H9 (cell line): ENCODE measurements at regions not wholly inside any gene's neighbourhood (a gene's known extent, or its start where the extent isn't known, plus 50 kb on each side); places are given as distances from the start of the nearest gene placed in this dataset.

Source experiments
- DNase-seq: peaks from one replicate; pipeline ENCODE4 v3.0.0-alpha.2; 2017
- H2AFZ ChIP-seq: one replicate; pipeline ENCODE4 v1.6.1; 2013; ENCODE audit warnings: mild to moderate bottlenecking, low read length, control low read depth, moderate library complexity
- H2AK5ac ChIP-seq: 2 replicates; pipeline ENCODE4 v1.6.1; 2013; ENCODE audit warnings: low read length, control low read depth, mixed read lengths; ENCODE audit not compliant: insufficient read length
- H2BK120ac ChIP-seq: one replicate; pipeline ENCODE4 v1.6.1; 2013; ENCODE audit warnings: low read depth, mild to moderate bottlenecking, low read length, control low read depth, inconsistent platforms; ENCODE audit not compliant: poor library complexity, severe bottlenecking
- H2BK12ac ChIP-seq: 2 replicates; pipeline ENCODE4 v1.6.1; 2013; ENCODE audit warnings: low read length, control low read depth, mixed read lengths, low read depth; ENCODE audit not compliant: insufficient read length
- H2BK15ac ChIP-seq: 2 replicates; pipeline ENCODE4 v1.6.1; 2013; ENCODE audit warnings: low read depth, low read length, control low read depth
- H2BK20ac ChIP-seq: one replicate; pipeline ENCODE4 v1.6.1; 2013; ENCODE audit warnings: low read depth, mild to moderate bottlenecking, low read length, control low read depth, inconsistent platforms; ENCODE audit not compliant: poor library complexity, severe bottlenecking
- H2BK5ac ChIP-seq: 2 replicates; pipeline ENCODE4 v1.6.1; 2013; ENCODE audit warnings: low read length, control low read depth, mixed read lengths; ENCODE audit not compliant: insufficient read length
- H3K14ac ChIP-seq: 2 replicates; pipeline ENCODE4 v1.6.1; 2013; ENCODE audit warnings: low read length, control low read depth; ENCODE audit not compliant: insufficient read depth
- H3K18ac ChIP-seq: 2 replicates; pipeline ENCODE4 v1.6.1; 2013; ENCODE audit warnings: low read depth, mild to moderate bottlenecking, mixed read lengths, low read length, control low read depth; ENCODE audit not compliant: insufficient read length
- H3K23ac ChIP-seq: 2 replicates; pipeline ENCODE4 v1.6.1; 2013; ENCODE audit warnings: low read length, control low read depth, mixed read lengths, low read depth; ENCODE audit not compliant: insufficient read length
- H3K23me2 ChIP-seq: 2 replicates; pipeline ENCODE4 v1.6.1; 2013; ENCODE audit warnings: low read depth, mild to moderate bottlenecking, mixed read lengths, low read length, control low read depth; ENCODE audit not compliant: insufficient read length, poor library complexity, severe bottlenecking
- H3K27ac ChIP-seq: 2 replicates; pipeline ENCODE4 v1.5.1; 2013; ENCODE audit warnings: low read length, control low read depth, mixed read lengths, low read depth; ENCODE audit not compliant: insufficient read length
- H3K27me3 ChIP-seq: 2 replicates; pipeline ENCODE4 v1.6.1; 2013; ENCODE audit warnings: low read length, control low read depth, inconsistent platforms; ENCODE audit not compliant: insufficient read depth
- H3K4ac ChIP-seq: 2 replicates; pipeline ENCODE4 v1.6.1; 2013; ENCODE audit warnings: low read depth, mild to moderate bottlenecking, control low read depth, inconsistent platforms, low read length, moderate library complexity
- H3K4me1 ChIP-seq: 2 replicates; pipeline ENCODE4 v1.6.1; 2013; ENCODE audit warnings: low read length, control low read depth, inconsistent platforms; ENCODE audit not compliant: insufficient read depth
- H3K4me2 ChIP-seq: 2 replicates; pipeline ENCODE4 v1.6.1; 2013; ENCODE audit warnings: low read length, control low read depth, mixed read lengths; ENCODE audit not compliant: insufficient read length, insufficient read depth
- H3K56ac ChIP-seq: 2 replicates; pipeline ENCODE4 v1.6.1; 2013; ENCODE audit warnings: low read depth, mild to moderate bottlenecking, mixed read lengths, low read length, control low read depth; ENCODE audit not compliant: insufficient read length
- H3K79me1 ChIP-seq: 2 replicates; pipeline ENCODE4 v1.6.1; 2013; ENCODE audit warnings: low read depth, mild to moderate bottlenecking, moderate library complexity, low read length, control low read depth, inconsistent platforms; ENCODE audit not compliant: insufficient read depth, poor library complexity, severe bottlenecking
- H3K79me2 ChIP-seq: 2 replicates; pipeline ENCODE4 v1.6.1; 2013; ENCODE audit warnings: low read length, control low read depth, inconsistent platforms; ENCODE audit not compliant: insufficient read depth
- H3K9ac ChIP-seq: 2 replicates; pipeline ENCODE4 v1.6.1; 2013; ENCODE audit warnings: low read length, control low read depth, mixed read lengths; ENCODE audit not compliant: insufficient read length; ENCODE audit errors: extremely low read depth
- H3K9me3 ChIP-seq: one replicate; pipeline ENCODE4 v1.6.1; 2013; ENCODE audit warnings: low read depth, low read length, inconsistent platforms; ENCODE audit not compliant: control insufficient read depth
- H3T11ph ChIP-seq: one replicate; pipeline ENCODE4 v1.6.1; 2013; ENCODE audit warnings: mild to moderate bottlenecking, low read length, control low read depth, inconsistent platforms
- H4K20me1 ChIP-seq: one replicate; pipeline ENCODE4 v1.6.1; 2013; ENCODE audit not compliant: control insufficient read depth, insufficient read length, insufficient read depth
- H4K5ac ChIP-seq: 2 replicates; pipeline ENCODE4 v1.6.1; 2013; ENCODE audit warnings: low read depth, mild to moderate bottlenecking, mixed read lengths, low read length, control low read depth; ENCODE audit not compliant: insufficient read length
- H4K8ac ChIP-seq: replicated peaks from 2 replicates; pipeline ENCODE4 v1.6.1; 2013; ENCODE audit warnings: low read length, control low read depth, mixed read lengths, low read depth; ENCODE audit not compliant: insufficient read length
- H4K91ac ChIP-seq: 2 replicates; pipeline ENCODE4 v1.6.1; 2013; ENCODE audit warnings: low read depth, mild to moderate bottlenecking, moderate library complexity, mixed read lengths, low read length, control low read depth; ENCODE audit not compliant: insufficient read length
- H3K27ac Mint-ChIP-seq, 3 experiments: 2 replicates in 2 of 3; 3 replicates in 1 of 3; pipeline ENCODE4 v1.8.0; 2020 to 2021; ENCODE audit warnings: mixed read lengths in 3 of 3, mild to moderate bottlenecking in 1 of 3, moderate library complexity in 1 of 3
- H3K27me3 Mint-ChIP-seq: 2 replicates; pipeline ENCODE4 v1.8.0; 2021; ENCODE audit warnings: low read depth, mild to moderate bottlenecking, moderate library complexity, mixed read lengths
- H3K36me3 Mint-ChIP-seq, 3 experiments: 2 replicates in 2 of 3; 3 replicates in 1 of 3; pipeline ENCODE4 v1.8.0; 2020 to 2021; ENCODE audit warnings: low read depth in 3 of 3, mixed read lengths in 3 of 3; ENCODE audit not compliant: insufficient read depth in 1 of 3
- H3K4me1 Mint-ChIP-seq, 2 experiments: 2 replicates each; pipeline ENCODE4 v1.8.0; 2020; ENCODE audit warnings: mixed read lengths in 2 of 2
- H3K4me3 Mint-ChIP-seq, 2 experiments: 2 replicates in 1 of 2; 3 replicates in 1 of 2; pipeline ENCODE4 v1.8.0; 2020 to 2021; ENCODE audit warnings: mild to moderate bottlenecking in 2 of 2, mixed read lengths in 2 of 2, moderate library complexity in 1 of 2
- H3K9me3 Mint-ChIP-seq, 2 experiments: 2 replicates in 1 of 2; 3 replicates in 1 of 2; pipeline ENCODE4 v1.8.0; 2020; ENCODE audit warnings: mild to moderate bottlenecking in 2 of 2, mixed read lengths in 2 of 2, moderate library complexity in 1 of 2
- CTCF ChIP-seq: fragments of 200-600 bp; sonication (generic); conservative IDR thresholded peaks from 3 replicates; pipeline ENCODE4 v1.8.0; 2021; ENCODE audit warnings: antibody characterized with exemption, mild to moderate bottlenecking
- WGBS: extraction: QIAGEN DNeasy Blood & Tissue Kit; methylation state at CpG from one replicate; pipeline ENCODE4 v1.1.7; 2013; ENCODE audit warnings: missing lambda C conversion rate, low lambda C conversion rate, mixed read lengths; ENCODE audit not compliant: insufficient read length; ENCODE audit errors: extremely low coverage; 5-methylcytosine and 5-hydroxymethylcytosine counted together

- H3K36me3 Mint-ChIP-seq, result no peaks in the 10 kb centered on the region
- H2BK120ac ChIP-seq, result no peak overlapping the region
- no peak overlapping the region for H4K8ac ChIP-seq
- H4K91ac ChIP-seq, result no peak overlapping the region
- no peak overlapping the region for H2AK5ac ChIP-seq
- H3T11ph ChIP-seq, result no peak overlapping the region
- H3K14ac ChIP-seq, result no peak overlapping the region
- DNase-seq, result no peak
- peaks cover 5 to 7% of the 10 kb centered on the region in 2 experiments for H3K4me1 Mint-ChIP-seq
- H3K27ac Mint-ChIP-seq, result no peak overlapping the region; a peak in 1 of 7 replicates
- no peak overlapping the region for H3K18ac ChIP-seq
- no peaks in the 10 kb centered on the region for H3K27me3 Mint-ChIP-seq
- no peaks in the 10 kb centered on the region for H3K79me2 ChIP-seq
- H3K4me2 ChIP-seq, result no peak overlapping the region
- H3K56ac ChIP-seq, result no peak overlapping the region
- no peaks in the 10 kb centered on the region for H4K20me1 ChIP-seq
- no peak for TF ChIP-seq CTCF
- no peak overlapping the region for H2BK5ac ChIP-seq
- H3K4ac ChIP-seq, result no peak overlapping the region
- no CpG with 5 or more reads among the region's 4 CpGs for WGBS
- no peak overlapping the region for H3K9ac ChIP-seq
- H3K4me1 ChIP-seq, result no peaks in the 10 kb centered on the region
- no peaks in the 10 kb centered on the region for H3K27me3 ChIP-seq
- no peak overlapping the region for H3K27ac ChIP-seq
- no peaks in the 10 kb centered on the region for H3K23me2 ChIP-seq
- H3K4me3 Mint-ChIP-seq, result no peak overlapping the region
- no peak overlapping the region for H2AFZ ChIP-seq
- no peak overlapping the region for H2BK12ac ChIP-seq
- no peak overlapping the region for H3K23ac ChIP-seq
- no peaks in the 10 kb centered on the region for H3K9me3 Mint-ChIP-seq
- H4K5ac ChIP-seq, result no peak overlapping the region
- no peak overlapping the region for H2BK15ac ChIP-seq
- H2BK20ac ChIP-seq, result no peak overlapping the region
- no peaks in the 10 kb centered on the region for H3K79me1 ChIP-seq
- H3K9me3 ChIP-seq, result no peaks in the 10 kb centered on the region
Observed at GRCh38 chr18:2114765-2115164, 456.5 kb downstream of the METTL4 start.
